OCI-LY7 (cell line): ENCODE measurements at regions not wholly inside any gene's neighbourhood (a gene's known extent, or its start where the extent isn't known, plus 50 kb on each side); places are given as distances from the start of the nearest gene placed in this dataset.

Experiments
- CTCF ChIP-seq: fragments of 200-600 bp; sonication (generic); conservative IDR thresholded peaks from 2 replicates; pipeline ENCODE4 v1.5.1; 2014; ENCODE audit warnings: mild to moderate bottlenecking, antibody characterized with exemption, low read length, moderate library complexity, mixed read lengths
- EZH2phosphoT487 ChIP-seq: fragments of 200-600 bp; sonication (generic); IDR thresholded peaks from 2 replicates; pipeline ENCODE4 v1.6.1; 2018; ENCODE audit warnings: low read depth, borderline replicate concordance, mild to moderate bottlenecking, mixed run types, antibody characterized with exemption, low read length, moderate library complexity, mixed read lengths

GRCh38 chr2:5781679-5782078 lies 89.5 kb downstream of the SOX11 start:
- no peak for TF ChIP-seq CTCF
- TF ChIP-seq EZH2phosphoT487, result no peak
